Gastroesophageal sphincter (tissue), 2 donors: ENCODE measurements at regions not wholly inside any gene's neighbourhood (a gene's known extent, or its start where the extent isn't known, plus 50 kb on each side); places are given as distances from the start of the nearest gene placed in this dataset.

Experiments
- POLR2A ChIP-seq, 2 donors: fragments of 450-650 bp; IDR thresholded peaks; one replicate each; pipeline ENCODE4 v1.6.1; 2017; ENCODE audit warnings: antibody characterized with exemption in 2 of 2, mild to moderate bottlenecking in 2 of 2, moderate library complexity in 1 of 2
- POLR2AphosphoS5 ChIP-seq: sonication (generic); formaldehyde crosslinking; IDR thresholded peaks from one replicate; pipeline ENCODE4 v1.6.1; 2017; ENCODE audit warnings: antibody characterized with exemption

DNA sequence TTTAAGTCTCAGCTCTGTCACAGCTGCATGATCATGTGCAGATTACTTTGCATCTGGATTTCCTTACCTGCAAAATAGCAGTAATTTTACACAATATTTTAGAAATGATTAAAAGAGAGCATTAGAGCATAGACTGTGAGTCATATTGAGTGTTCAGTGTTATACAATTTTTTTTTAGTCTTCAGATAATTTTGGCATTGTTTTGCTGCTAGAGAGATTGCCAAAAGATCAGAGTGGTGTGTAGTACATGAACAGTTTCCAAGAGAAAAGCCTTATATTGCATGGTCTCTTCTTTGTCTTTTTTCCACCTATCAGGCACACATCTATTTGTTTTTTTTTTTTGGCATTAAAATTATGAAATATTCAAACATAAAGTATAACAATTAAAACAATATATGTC lies 209.6 kb upstream of the TLL1 start:
- TF ChIP-seq POLR2A (IDR thresholded peaks at IDR 0.05) (no peak), POLR2AphosphoS5 (no peak)
